Activated CD4-positive, alpha-beta T cell treated with anti-CD3 and anti-CD28 coated beads, Interleukin-2, amount 50 U/mL, for 48 hours (primary cell): ENCODE measurements at regions not wholly inside any gene's neighbourhood (a gene's known extent, or its start where the extent isn't known, plus 50 kb on each side); places are given as distances from the start of the nearest gene placed in this dataset.

Experiments
- DNase-seq, 2 experiments: peaks; one replicate each; pipeline ENCODE4 v3.0.0-alpha.2; 2020

- no peak for DNase-seq
These were observed 505.7 kb downstream of the CMPK2 start for GRCh38 chr2:6359964-6360363.

GRCh38 chr2:6362671-6363450, 502.8 kb downstream of the CMPK2 start:
- DNase-seq, result no peak

GRCh38 chr2:6368281-6368680, 497.4 kb downstream of the CMPK2 start:
- no peak for DNase-seq

- no peak for DNase-seq
These were observed 496.4 kb downstream of the CMPK2 start for GRCh38 chr2:6369266-6369665.

GRCh38 chr2:6370753-6371551, 494.8 kb downstream of the CMPK2 start:
- DNase-seq, result no peak

GRCh38 chr2:6372317-6372901, 493.3 kb downstream of the CMPK2 start:
- DNase-seq, result no peak

- DNase-seq, result no peak
These were observed 484.4 kb downstream of the CMPK2 start for GRCh38 chr2:6381326-6381725.

GRCh38 chr2:6384341-6384740, 481.4 kb downstream of the CMPK2 start:
- DNase-seq, result no peak

GRCh38 chr2:6392354-6392753, 473.4 kb downstream of the CMPK2 start:
- no peak for DNase-seq

- no peak for DNase-seq
These were observed 472.7 kb downstream of the CMPK2 start for GRCh38 chr2:6392966-6393365.

GRCh38 chr2:6393819-6394218, 471.9 kb downstream of the CMPK2 start:
- DNase-seq, result no peak

GRCh38 chr2:6394276-6394675, 471.4 kb downstream of the CMPK2 start:
- DNase-seq, result no peak

- DNase-seq, result no peak
These were observed 467.3 kb downstream of the CMPK2 start for GRCh38 chr2:6398421-6398820.

GRCh38 chr2:6401301-6401700, 464.4 kb downstream of the CMPK2 start:
- DNase-seq, result no peak

- DNase-seq, result no peak
These were observed 457.6 kb downstream of the CMPK2 start for GRCh38 chr2:6408057-6408456.

- DNase-seq, result no peak
These were observed 455.4 kb downstream of the CMPK2 start for GRCh38 chr2:6410313-6410712.

GRCh38 chr2:6412533-6413091, 453.1 kb downstream of the CMPK2 start:
- DNase-seq, result no peak

- no peak for DNase-seq
These were observed 448.7 kb downstream of the CMPK2 start for GRCh38 chr2:6417050-6417449.

- DNase-seq, result no peak
These were observed 447.4 kb downstream of the CMPK2 start for GRCh38 chr2:6418291-6418690.

GRCh38 chr2:6421138-6421730, 444.5 kb downstream of the CMPK2 start:
- DNase-seq, result no peak

GRCh38 chr2:6421888-6422287, 443.8 kb downstream of the CMPK2 start:
- no peak for DNase-seq

GRCh38 chr2:6423157-6423556, 442.6 kb downstream of the CMPK2 start:
- no peak for DNase-seq

GRCh38 chr2:6423944-6424343, 441.8 kb downstream of the CMPK2 start:
- no peak for DNase-seq
